Prostate gland (tissue), 2 donors: ENCODE measurements at regions not wholly inside any gene's neighbourhood (a gene's known extent, or its start where the extent isn't known, plus 50 kb on each side); places are given as distances from the start of the nearest gene placed in this dataset.

Source experiments
- DNase-seq: peaks from one replicate; pipeline ENCODE4 v3.0.0-alpha.2; 2019; ENCODE audit warnings: low spot score
- H3K27ac ChIP-seq, 2 donors: fragments of 200-600 bp; sonication (generic); 2 replicates each; pipeline ENCODE4 v1.5.1; 2017 to 2019
- H3K27me3 ChIP-seq: fragments of 200-600 bp; sonication (generic); replicated peaks from 2 replicates; pipeline ENCODE4 v1.5.1; 2019; ENCODE audit not compliant: insufficient read depth
- H3K36me3 ChIP-seq, 2 donors: fragments of 200-600 bp; sonication (generic); 1 replicate in 1 of 2; 2 replicates in 1 of 2; pipeline versions ENCODE4 v1.5.1 to v1.8.1; 2017 to 2019
- H3K4me1 ChIP-seq: fragments of 200-600 bp; sonication (generic); replicated peaks from 2 replicates; pipeline ENCODE4 v1.5.1; 2019
- H3K4me3 ChIP-seq, 2 donors: fragments of 200-600 bp; sonication (generic); 2 replicates each; pipeline ENCODE4 v1.5.1; 2017 to 2019
- H3K9me3 ChIP-seq: fragments of 200-600 bp; sonication (generic); 2 replicates; pipeline ENCODE4 v1.5.1; 2017
- POLR2A ChIP-seq: fragments of 450-650 bp; IDR thresholded peaks from one replicate; pipeline ENCODE4 v1.6.1; 2016; ENCODE audit warnings: antibody characterized with exemption, mild to moderate bottlenecking
- POLR2AphosphoS5 ChIP-seq: sonication (generic); formaldehyde crosslinking; IDR thresholded peaks from one replicate; pipeline ENCODE4 v1.6.1; 2017; ENCODE audit warnings: antibody characterized with exemption
- WGBS: methylation state at CpG from one replicate; pipeline ENCODE4 v1.1.5; 2018; 5-methylcytosine and 5-hydroxymethylcytosine counted together
- intact Hi-C: fragments of 100-400 bp; cut with DNase I; formaldehyde crosslinking; loops from one replicate; pipeline ENCODE4 v1.14.2; 2022
- TF ChIP-seq, protein P1 (sequence below), 4 experiments: fragments of 200-600 bp in 2 of 4; fragments of 450-650 bp in 2 of 4; sonication (generic) in 2 of 4; IDR thresholded peaks; 1 replicate in 3 of 4; 2 replicates in 1 of 4; pipeline ENCODE4 v1.5.1; 2016 to 2019; ENCODE audit warnings: antibody characterized with exemption in 4 of 4, mild to moderate bottlenecking in 2 of 4, moderate library complexity in 2 of 4

DNA sequence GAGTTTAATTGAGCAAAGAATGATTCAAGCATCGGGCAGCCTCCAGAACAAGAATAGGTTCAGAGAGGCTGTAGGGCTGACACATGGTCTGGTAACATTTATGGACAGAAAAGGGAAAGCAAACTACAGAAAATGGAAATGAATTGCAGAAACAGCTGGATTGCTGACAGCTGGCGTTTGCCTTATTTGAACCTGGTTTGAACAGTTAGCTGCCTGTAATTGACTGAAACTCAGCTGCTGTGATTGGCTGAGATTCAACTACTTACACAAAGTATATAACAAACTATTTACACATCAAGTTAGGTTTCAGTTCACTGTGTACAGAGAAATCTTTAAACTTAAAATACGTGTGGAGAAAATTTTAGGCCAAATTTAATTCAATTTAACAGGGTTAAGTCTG is 441.7 kb downstream of the PRELID2 start:
- H3K4me3 ChIP-seq, result no peak overlapping the region
- H3K36me3 ChIP-seq, result no peaks in the 10 kb centered on the region
- no peak overlapping the region for H3K27ac ChIP-seq
- no peaks in the 10 kb centered on the region for H3K27me3 ChIP-seq
- H3K4me1 ChIP-seq, result no peaks in the 10 kb centered on the region
- 57% methylated on average over 3 of the region's 3 CpGs for WGBS
- DNase-seq, result no peak
- TF ChIP-seq POLR2A, result no peak
- no peak for TF ChIP-seq POLR2AphosphoS5
- TF ChIP-seq, protein P1, sequence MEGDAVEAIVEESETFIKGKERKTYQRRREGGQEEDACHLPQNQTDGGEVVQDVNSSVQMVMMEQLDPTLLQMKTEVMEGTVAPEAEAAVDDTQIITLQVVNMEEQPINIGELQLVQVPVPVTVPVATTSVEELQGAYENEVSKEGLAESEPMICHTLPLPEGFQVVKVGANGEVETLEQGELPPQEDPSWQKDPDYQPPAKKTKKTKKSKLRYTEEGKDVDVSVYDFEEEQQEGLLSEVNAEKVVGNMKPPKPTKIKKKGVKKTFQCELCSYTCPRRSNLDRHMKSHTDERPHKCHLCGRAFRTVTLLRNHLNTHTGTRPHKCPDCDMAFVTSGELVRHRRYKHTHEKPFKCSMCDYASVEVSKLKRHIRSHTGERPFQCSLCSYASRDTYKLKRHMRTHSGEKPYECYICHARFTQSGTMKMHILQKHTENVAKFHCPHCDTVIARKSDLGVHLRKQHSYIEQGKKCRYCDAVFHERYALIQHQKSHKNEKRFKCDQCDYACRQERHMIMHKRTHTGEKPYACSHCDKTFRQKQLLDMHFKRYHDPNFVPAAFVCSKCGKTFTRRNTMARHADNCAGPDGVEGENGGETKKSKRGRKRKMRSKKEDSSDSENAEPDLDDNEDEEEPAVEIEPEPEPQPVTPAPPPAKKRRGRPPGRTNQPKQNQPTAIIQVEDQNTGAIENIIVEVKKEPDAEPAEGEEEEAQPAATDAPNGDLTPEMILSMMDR (IDR thresholded peaks at IDR 0.05), result no peak
- intact Hi-C loops, result no loop called here
- no peaks in the 10 kb centered on the region for H3K9me3 ChIP-seq

DNA sequence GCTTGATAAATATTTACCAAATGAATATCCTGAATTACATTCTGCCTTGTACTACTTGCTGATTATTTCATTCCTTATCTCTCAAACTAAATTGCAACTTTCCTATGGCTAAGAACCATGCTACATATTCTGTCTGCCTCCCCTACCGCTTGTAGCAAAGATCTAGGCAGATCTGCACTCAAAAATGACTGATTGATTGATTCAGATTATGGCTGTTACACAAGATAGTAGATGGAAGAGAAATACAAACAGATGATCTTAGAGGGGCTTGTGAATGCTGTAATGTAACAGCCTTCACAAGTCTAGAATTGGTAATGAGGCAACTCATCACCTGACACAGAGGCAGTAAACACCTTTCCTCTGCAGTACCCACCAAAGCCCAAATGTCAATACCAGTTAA is 446.1 kb downstream of the PRELID2 start:
- 0% methylated on average over 1 of the region's 1 CpG for WGBS
- H3K27ac ChIP-seq, result no peak overlapping the region
- no peak for TF ChIP-seq POLR2A
- intact Hi-C loops, result no loop called here
- H3K4me1 ChIP-seq, result no peaks in the 10 kb centered on the region
- no peaks in the 10 kb centered on the region for H3K9me3 ChIP-seq
- DNase-seq, result no peak
- H3K36me3 ChIP-seq, result no peaks in the 10 kb centered on the region
- no peak overlapping the region for H3K4me3 ChIP-seq
- H3K27me3 ChIP-seq, result no peaks in the 10 kb centered on the region

DNA sequence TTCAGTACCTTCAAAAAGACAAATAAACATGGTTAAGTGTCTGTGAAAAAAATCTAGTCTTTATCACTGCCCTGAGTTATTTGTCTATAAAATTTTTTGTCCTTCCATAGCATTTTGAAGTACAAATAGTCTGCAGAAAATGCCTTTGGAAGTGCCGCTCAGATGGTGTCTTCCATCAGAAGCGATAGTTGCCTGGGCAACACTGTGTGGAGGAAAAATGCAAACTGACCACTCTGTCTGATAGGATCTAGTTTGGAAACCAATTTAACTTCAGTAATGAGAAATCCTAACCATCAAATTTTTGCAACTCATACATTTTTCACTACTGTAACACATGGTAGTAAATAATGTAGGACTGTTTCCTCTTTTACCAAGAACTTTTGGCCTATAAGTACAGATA is 449.9 kb downstream of the PRELID2 start:
- no peak overlapping the region for H3K4me3 ChIP-seq
- no peak for DNase-seq
- no peak overlapping the region for H3K27ac ChIP-seq
- no peaks in the 10 kb centered on the region for H3K36me3 ChIP-seq
- intact Hi-C loops, result no loop called here
- no peaks in the 10 kb centered on the region for H3K27me3 ChIP-seq
- TF ChIP-seq, protein P1 (IDR thresholded peaks at IDR 0.05), result no peak
- TF ChIP-seq POLR2AphosphoS5 (no peak), POLR2A (no peak)
- WGBS, result 52% methylated on average over 2 of the region's 2 CpGs
- no peaks in the 10 kb centered on the region for H3K9me3 ChIP-seq
- no peaks in the 10 kb centered on the region for H3K4me1 ChIP-seq

DNA sequence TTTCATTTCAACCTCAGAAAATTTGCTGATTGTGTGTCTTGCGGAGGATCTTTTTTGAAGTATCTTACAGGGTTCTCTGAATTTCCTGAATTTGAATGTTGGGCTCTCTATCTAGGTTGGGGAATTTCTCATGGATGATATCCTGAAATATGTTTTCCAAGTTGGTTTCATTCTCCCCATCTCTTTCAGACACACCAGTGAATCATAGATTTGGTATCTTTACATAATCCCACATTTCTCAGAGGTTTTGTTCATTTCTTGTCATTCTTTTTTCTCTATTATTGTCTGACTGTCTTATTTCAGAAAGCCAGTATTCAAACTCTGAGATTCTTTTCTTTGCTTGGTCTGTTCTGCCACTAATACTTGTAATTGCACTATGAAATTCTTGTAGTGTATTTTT is 456.9 kb downstream of the PRELID2 start:
- H3K27me3 ChIP-seq, result no peaks in the 10 kb centered on the region
- no peak overlapping the region for H3K27ac ChIP-seq
- no peak for DNase-seq
- no peaks in the 10 kb centered on the region for H3K36me3 ChIP-seq
- no peak overlapping the region for H3K4me3 ChIP-seq
- intact Hi-C loops, result no loop called here
- H3K4me1 ChIP-seq, result no peaks in the 10 kb centered on the region
- WGBS, result 0% methylated on average over 1 of the region's 1 CpG
- TF ChIP-seq, protein P1 (IDR thresholded peaks at IDR 0.05), result no peak
- no peak for TF ChIP-seq POLR2A
- TF ChIP-seq POLR2AphosphoS5, result no peak
- no peaks in the 10 kb centered on the region for H3K9me3 ChIP-seq

DNA sequence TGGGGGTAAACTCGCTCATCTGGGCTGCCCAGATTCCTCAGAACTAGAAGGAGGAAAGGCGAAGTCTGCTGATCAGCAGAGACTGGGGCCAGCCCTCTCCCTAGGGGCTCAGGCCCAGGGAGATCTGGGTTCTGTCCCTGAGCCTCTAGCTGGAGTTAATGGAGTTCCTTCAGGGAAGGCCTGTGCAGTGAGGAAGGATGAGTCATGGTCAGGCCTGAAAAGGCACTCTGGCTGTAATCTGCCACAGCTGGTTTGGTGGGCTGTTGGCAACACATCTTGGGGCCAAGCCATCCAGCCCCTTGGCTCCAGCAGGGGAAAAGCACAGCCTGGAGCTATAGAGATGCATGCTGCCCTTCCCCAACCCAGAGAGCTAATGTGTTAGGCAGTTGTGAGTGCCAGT is 459.6 kb downstream of the PRELID2 start:
- intact Hi-C loops, result no loop called here
- no peak overlapping the region for H3K4me3 ChIP-seq
- H3K36me3 ChIP-seq, result no peaks in the 10 kb centered on the region
- no peaks in the 10 kb centered on the region for H3K4me1 ChIP-seq
- TF ChIP-seq POLR2AphosphoS5, result no peak
- no peak for TF ChIP-seq POLR2A
- TF ChIP-seq, protein P1 (IDR thresholded peaks at IDR 0.05), result no peak
- H3K27me3 ChIP-seq, result no peaks in the 10 kb centered on the region
- WGBS, result 89% methylated on average over 2 of the region's 2 CpGs
- H3K27ac ChIP-seq, result no peak overlapping the region
- no peaks in the 10 kb centered on the region for H3K9me3 ChIP-seq
- DNase-seq, result no peak
